ENCODE measurements at regions not wholly inside any gene's neighbourhood (a gene's known extent, or its start where the extent isn't known, plus 50 kb on each side); places are given as distances from the start of the nearest gene placed in this dataset.

DNA sequence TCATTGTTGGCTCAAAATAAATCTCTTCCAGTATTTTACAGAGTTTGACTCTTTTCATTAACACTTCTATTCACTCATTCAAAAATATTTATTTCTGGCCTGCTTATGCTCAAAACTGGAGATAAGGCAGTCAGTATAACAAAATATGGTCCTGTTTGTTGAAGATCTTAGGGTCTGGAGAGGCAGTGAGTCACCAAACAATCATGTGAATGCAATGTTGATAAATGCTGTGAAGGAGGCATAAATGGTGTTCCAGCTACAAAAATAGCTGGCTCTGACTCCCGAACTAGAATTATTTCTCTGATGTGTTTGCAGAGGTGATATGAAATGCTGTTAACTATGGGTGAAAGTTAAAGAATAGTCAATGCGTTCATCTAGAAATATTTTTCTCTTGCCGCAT lies 390.6 kb downstream of the AASDHPPT start:
- Histone ChIP-seq H3K4me2 (ENCODE audit: insufficient read depth, low read length) (no peak overlapping the region), H3K9me1 (replicated peaks; ENCODE audit: control insufficient read depth, extremely low read depth, insufficient read depth, low read length) (no peaks in the 10 kb centered on the region)

DNA sequence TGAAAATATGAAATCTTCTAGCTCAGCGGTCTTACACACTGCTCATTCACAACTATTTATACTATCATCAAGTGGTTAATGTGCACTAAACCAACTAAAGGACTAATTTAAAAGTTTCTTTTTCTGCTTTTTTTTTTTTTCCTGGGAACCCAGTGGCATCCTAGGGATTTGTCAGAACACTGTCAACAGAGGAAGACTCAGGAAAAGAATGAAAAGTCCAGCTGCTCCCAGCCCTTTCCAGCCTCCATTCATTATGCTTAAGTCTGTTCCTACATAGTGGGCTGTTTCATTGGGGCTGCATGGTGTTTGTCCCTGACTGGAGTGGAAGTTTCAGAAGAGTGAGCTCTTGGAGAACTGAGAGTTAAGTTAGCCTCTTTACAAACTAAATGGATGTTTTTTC lies 391.1 kb downstream of the AASDHPPT start:
- H3K9me1 ChIP-seq (replicated peaks; ENCODE audit: control insufficient read depth, extremely low read depth, insufficient read depth, low read length): no peaks in the 10 kb centered on the region
- BruUV-seq (replicated peaks): no TSS peak

More for the DNA sequence above, 390.6 kb downstream of the AASDHPPT start:
- Histone ChIP-seq H3K36me3 (ENCODE audit: control insufficient read depth in 2 of 2, extremely low read depth in 1 of 2, insufficient read depth in 2 of 2, low read length in 2 of 2) (no peaks in the 10 kb centered on the region), H3K9ac (replicated peaks; ENCODE audit: extremely low read depth, insufficient read depth, low read length) (no peak overlapping the region), H3K4me1 (ENCODE audit: control insufficient read depth, extremely low read depth, insufficient read depth, low read length) (peaks cover 22% of the 10 kb centered on the region), H4K20me1 (replicated peaks; ENCODE audit: control insufficient read depth, extremely low read depth, insufficient read depth, low read length) (no peaks in the 10 kb centered on the region), H3K27me3 (ENCODE audit: control insufficient read depth in 2 of 2, insufficient read depth in 2 of 2, low read length in 2 of 2) (no peaks in the 10 kb centered on the region), H3K27ac (ENCODE audit: insufficient read depth, low read depth, low read length) (no peak overlapping the region), H3K4me3 (replicated peaks in 1 of 3; ENCODE audit: insufficient read depth in 1 of 3, low read depth in 1 of 3, low read length in 3 of 3) (no peak overlapping the region), H3K9me3 (replicated peaks; ENCODE audit: control insufficient read depth, insufficient read depth, low read length) (no peaks in the 10 kb centered on the region), H2AFZ (ENCODE audit: low read depth, low read length) (no peak overlapping the region), H3K79me2 (ENCODE audit: control insufficient read depth, insufficient read depth, low read length) (no peaks in the 10 kb centered on the region)
- intact Hi-C loops (cut with micrococcal nuclease): no loop called here
- FAIRE-seq (no peak), DNase-seq (ENCODE audit: low read depth, low spot score) (peak; percentile 12)
- TF ChIP-seq GATA2 (IDR thresholded peaks at IDR 0.05; ENCODE audit: insufficient read depth, insufficient read length, low read depth, low read length) (no peak), POLR2A (IDR thresholded peaks at IDR 0.05; ENCODE audit: low read depth, low read length) (no peak), EZH2 (IDR thresholded peaks at IDR 0.05; ENCODE audit: borderline replicate concordance, low read depth, low read length, severe bottlenecking) (no peak), JUN (IDR thresholded peaks at IDR 0.05; ENCODE audit: borderline replicate concordance, insufficient read depth, insufficient read length, low read depth) (no peak), FOS (IDR thresholded peaks at IDR 0.05; ENCODE audit: borderline replicate concordance, insufficient read depth, low read length) (peak; percentile 31), POLR2AphosphoS5 (IDR thresholded peaks at IDR 0.05; ENCODE audit: insufficient read depth, low read depth, low read length) (no peak)
- TF ChIP-seq, protein P1, sequence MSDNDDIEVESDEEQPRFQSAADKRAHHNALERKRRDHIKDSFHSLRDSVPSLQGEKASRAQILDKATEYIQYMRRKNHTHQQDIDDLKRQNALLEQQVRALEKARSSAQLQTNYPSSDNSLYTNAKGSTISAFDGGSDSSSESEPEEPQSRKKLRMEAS (IDR thresholded peaks at IDR 0.05; ENCODE audit: insufficient read depth, insufficient read length): no peak
- POLR2A ChIA-PET: no interaction called here
- CTCF ChIA-PET: no interaction called here
- dilution Hi-C loops (cut with MboI; ENCODE audit: extremely low pct_ligation_motif_present, low sequenced_read_pairs): no loop called here
- no TSS peak for BruUV-seq (replicated peaks)

More for the DNA sequence above, 391.1 kb downstream of the AASDHPPT start:
- FAIRE-seq (no peak), DNase-seq (ENCODE audit: low read depth, low spot score) (no peak)
- Histone ChIP-seq H3K27me3 (ENCODE audit: control insufficient read depth in 2 of 2, insufficient read depth in 2 of 2, low read length in 2 of 2) (no peaks in the 10 kb centered on the region), H3K36me3 (ENCODE audit: control insufficient read depth in 2 of 2, extremely low read depth in 1 of 2, insufficient read depth in 2 of 2, low read length in 2 of 2) (no peaks in the 10 kb centered on the region), H4K20me1 (replicated peaks; ENCODE audit: control insufficient read depth, extremely low read depth, insufficient read depth, low read length) (no peaks in the 10 kb centered on the region), H2AFZ (ENCODE audit: low read depth, low read length) (no peak overlapping the region), H3K4me3 (replicated peaks in 1 of 3; ENCODE audit: insufficient read depth in 1 of 3, low read depth in 1 of 3, low read length in 3 of 3) (no peak overlapping the region), H3K27ac (ENCODE audit: insufficient read depth, low read depth, low read length) (no peak overlapping the region), H3K4me2 (ENCODE audit: insufficient read depth, low read length) (no peak overlapping the region), H3K9ac (replicated peaks; ENCODE audit: extremely low read depth, insufficient read depth, low read length) (no peak overlapping the region), H3K79me2 (ENCODE audit: control insufficient read depth, insufficient read depth, low read length) (no peaks in the 10 kb centered on the region), H3K9me3 (replicated peaks; ENCODE audit: control insufficient read depth, insufficient read depth, low read length) (no peaks in the 10 kb centered on the region), H3K4me1 (ENCODE audit: control insufficient read depth, extremely low read depth, insufficient read depth, low read length) (peaks cover 22% of the 10 kb centered on the region)
- TF ChIP-seq EZH2 (IDR thresholded peaks at IDR 0.05; ENCODE audit: borderline replicate concordance, low read depth, low read length, severe bottlenecking) (no peak), POLR2A (IDR thresholded peaks at IDR 0.05; ENCODE audit: low read depth, low read length) (no peak), FOS (IDR thresholded peaks at IDR 0.05; ENCODE audit: borderline replicate concordance, insufficient read depth, low read length) (no peak), MYC (IDR thresholded peaks at IDR 0.05; ENCODE audit: low read depth, low read length) (no peak), JUN (IDR thresholded peaks at IDR 0.05; ENCODE audit: borderline replicate concordance, insufficient read depth, insufficient read length, low read depth) (no peak), POLR2AphosphoS5 (IDR thresholded peaks at IDR 0.05; ENCODE audit: insufficient read depth, low read depth, low read length) (no peak), GATA2 (IDR thresholded peaks at IDR 0.05; ENCODE audit: insufficient read depth, insufficient read length, low read depth, low read length) (no peak)
- TF ChIP-seq, protein P2, sequence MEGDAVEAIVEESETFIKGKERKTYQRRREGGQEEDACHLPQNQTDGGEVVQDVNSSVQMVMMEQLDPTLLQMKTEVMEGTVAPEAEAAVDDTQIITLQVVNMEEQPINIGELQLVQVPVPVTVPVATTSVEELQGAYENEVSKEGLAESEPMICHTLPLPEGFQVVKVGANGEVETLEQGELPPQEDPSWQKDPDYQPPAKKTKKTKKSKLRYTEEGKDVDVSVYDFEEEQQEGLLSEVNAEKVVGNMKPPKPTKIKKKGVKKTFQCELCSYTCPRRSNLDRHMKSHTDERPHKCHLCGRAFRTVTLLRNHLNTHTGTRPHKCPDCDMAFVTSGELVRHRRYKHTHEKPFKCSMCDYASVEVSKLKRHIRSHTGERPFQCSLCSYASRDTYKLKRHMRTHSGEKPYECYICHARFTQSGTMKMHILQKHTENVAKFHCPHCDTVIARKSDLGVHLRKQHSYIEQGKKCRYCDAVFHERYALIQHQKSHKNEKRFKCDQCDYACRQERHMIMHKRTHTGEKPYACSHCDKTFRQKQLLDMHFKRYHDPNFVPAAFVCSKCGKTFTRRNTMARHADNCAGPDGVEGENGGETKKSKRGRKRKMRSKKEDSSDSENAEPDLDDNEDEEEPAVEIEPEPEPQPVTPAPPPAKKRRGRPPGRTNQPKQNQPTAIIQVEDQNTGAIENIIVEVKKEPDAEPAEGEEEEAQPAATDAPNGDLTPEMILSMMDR (IDR thresholded peaks at IDR 0.05; ENCODE audit: extremely low read depth in 1 of 2, insufficient read depth in 1 of 2, low read depth in 1 of 2, low read length in 2 of 2): no peak
- TF ChIP-seq, protein P1 (IDR thresholded peaks at IDR 0.05; ENCODE audit: insufficient read depth, insufficient read length): no peak
- CTCF ChIA-PET: no interaction called here
- dilution Hi-C loops (cut with MboI; ENCODE audit: extremely low pct_ligation_motif_present, low sequenced_read_pairs) (no loop called here), intact Hi-C loops (cut with micrococcal nuclease) (no loop called here)
- POLR2A ChIA-PET: no interaction called here

All from endothelial cell of umbilical vein (primary cell).